ENCODE measurements at regions not wholly inside any gene's neighbourhood (a gene's known extent, or its start where the extent isn't known, plus 50 kb on each side); places are given as distances from the start of the nearest gene placed in this dataset.

DNA sequence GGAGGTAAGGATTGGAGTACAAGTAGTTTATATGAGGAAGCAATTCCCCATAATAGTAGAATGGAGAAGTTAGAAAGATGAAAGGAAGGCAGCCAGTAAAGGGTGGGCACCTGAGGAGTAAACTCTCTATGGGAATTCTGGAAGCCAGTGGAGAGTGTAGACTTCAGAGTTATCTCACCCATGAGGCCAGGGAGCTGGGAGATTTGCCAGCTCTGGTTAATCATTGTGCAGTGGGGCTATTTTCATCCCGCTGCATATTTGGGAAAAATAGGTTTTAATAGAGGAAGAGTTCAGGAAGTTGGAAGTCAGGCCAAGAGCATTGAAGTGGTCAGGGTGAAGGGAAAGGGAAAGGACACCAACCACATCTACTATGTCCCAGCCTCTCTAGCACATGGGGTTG is 242.3 kb upstream of the BRINP1 start:
- H3K4me1 Mint-ChIP-seq = no peaks in the 10 kb centered on the region
- H3K9me3 Mint-ChIP-seq = peaks cover 10% of the 10 kb centered on the region
- H3K36me3 Mint-ChIP-seq (ENCODE audit: low read depth) = no peaks in the 10 kb centered on the region
- TF ChIP-seq, protein P1, sequence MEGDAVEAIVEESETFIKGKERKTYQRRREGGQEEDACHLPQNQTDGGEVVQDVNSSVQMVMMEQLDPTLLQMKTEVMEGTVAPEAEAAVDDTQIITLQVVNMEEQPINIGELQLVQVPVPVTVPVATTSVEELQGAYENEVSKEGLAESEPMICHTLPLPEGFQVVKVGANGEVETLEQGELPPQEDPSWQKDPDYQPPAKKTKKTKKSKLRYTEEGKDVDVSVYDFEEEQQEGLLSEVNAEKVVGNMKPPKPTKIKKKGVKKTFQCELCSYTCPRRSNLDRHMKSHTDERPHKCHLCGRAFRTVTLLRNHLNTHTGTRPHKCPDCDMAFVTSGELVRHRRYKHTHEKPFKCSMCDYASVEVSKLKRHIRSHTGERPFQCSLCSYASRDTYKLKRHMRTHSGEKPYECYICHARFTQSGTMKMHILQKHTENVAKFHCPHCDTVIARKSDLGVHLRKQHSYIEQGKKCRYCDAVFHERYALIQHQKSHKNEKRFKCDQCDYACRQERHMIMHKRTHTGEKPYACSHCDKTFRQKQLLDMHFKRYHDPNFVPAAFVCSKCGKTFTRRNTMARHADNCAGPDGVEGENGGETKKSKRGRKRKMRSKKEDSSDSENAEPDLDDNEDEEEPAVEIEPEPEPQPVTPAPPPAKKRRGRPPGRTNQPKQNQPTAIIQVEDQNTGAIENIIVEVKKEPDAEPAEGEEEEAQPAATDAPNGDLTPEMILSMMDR (IDR thresholded peaks at IDR 0.05) = no peak
- peaks cover 9% of the 10 kb centered on the region for H3K27me3 Mint-ChIP-seq (ENCODE audit: low read depth, poor library complexity)
- H3K4me3 Mint-ChIP-seq = no peak overlapping the region
- H3K27ac Mint-ChIP-seq = no peak overlapping the region
- DNase-seq = no peak

DNA sequence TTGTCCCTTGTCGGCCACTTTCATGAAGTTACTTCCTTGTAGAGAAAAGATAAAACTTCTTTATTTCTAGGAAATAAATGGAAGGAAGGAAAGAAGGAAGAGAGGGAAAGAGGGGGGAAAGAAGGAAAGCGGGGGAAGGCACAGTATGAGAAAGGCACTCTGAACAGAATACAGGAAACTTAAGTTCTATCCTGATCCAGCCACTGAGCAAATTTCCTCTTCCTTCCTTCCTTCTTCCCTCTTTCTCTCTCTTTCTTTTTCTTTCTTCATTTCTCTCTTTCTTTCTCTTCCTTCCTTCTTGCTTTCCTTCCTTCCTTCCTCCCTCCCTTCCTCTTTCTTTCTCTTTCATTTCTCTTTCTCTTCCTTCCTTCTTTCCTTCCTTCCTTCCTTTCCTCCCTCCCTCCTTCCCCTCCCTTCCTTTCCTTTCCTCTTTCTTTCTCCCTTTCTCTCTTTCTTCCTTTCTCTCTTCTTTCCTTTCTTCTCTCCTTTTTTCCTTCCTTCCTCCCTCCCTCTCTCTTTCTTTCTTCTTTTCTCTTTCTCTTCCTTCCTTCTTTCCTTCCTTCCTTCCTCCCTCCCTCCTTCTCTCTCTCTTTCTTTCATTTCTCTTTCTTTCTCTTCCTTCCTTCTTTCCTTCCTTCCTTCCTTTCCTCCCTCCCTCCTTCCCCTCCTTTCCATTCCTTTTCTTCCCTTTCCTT is 240.2 kb upstream of the BRINP1 start:
- no peak for DNase-seq
- H3K27ac Mint-ChIP-seq = no peak overlapping the region
- no peaks in the 10 kb centered on the region for H3K4me1 Mint-ChIP-seq
- no peak overlapping the region for H3K4me3 Mint-ChIP-seq
- H3K36me3 Mint-ChIP-seq (ENCODE audit: low read depth) = no peaks in the 10 kb centered on the region
- H3K27me3 Mint-ChIP-seq (ENCODE audit: low read depth, poor library complexity) = peaks cover 10% of the 10 kb centered on the region
- TF ChIP-seq, protein P1 (IDR thresholded peaks at IDR 0.05) = no peak
- H3K9me3 Mint-ChIP-seq = peaks cover 21% of the 10 kb centered on the region

DNA sequence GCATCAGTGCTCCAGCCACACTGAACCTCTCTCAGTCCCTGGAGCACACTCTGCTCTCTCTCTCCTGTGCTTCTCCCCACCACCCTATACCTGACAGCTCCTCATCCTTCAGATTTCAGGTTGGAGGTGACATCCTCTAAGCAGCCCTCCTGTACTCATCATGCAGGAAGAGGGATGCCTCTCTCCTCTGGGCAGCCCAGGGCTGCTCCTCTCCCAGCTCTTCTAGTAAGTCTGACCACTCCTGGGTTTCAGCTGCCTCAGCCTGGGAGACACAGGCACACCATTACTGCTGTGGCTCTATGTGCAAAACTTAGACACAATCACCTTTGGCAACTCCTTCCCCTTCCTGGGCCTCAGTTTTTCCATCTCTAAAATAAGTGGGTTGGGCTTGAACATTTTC is 232.4 kb upstream of the BRINP1 start:
- H3K27me3 Mint-ChIP-seq (ENCODE audit: low read depth, poor library complexity) = peaks cover 8% of the 10 kb centered on the region
- no peak overlapping the region for H3K27ac Mint-ChIP-seq
- DNase-seq = no peak
- TF ChIP-seq, protein P1 (IDR thresholded peaks at IDR 0.05) = no peak
- peaks cover 12% of the 10 kb centered on the region for H3K9me3 Mint-ChIP-seq
- peaks cover 19% of the 10 kb centered on the region for H3K4me1 Mint-ChIP-seq
- no peak overlapping the region for H3K4me3 Mint-ChIP-seq
- H3K36me3 Mint-ChIP-seq (ENCODE audit: low read depth) = no peaks in the 10 kb centered on the region

DNA sequence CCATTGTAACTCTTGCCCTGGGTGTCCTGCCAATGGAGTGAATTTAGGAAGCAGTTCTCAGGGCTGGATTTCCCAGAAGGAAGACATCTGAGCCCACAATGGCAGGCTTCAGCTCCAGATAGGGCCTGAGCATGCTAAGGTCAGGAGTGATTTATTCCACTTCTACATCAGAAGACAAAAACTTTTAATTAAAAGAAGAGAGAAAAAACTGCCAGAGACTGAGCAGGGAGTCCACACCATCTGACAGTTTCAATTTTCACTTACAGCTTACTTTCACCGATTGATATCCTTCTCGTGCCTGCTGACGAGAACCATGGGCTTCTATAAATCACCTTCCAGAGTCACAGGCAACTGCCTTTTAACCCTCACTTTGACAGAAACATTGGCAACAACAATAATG is 228.3 kb upstream of the BRINP1 start:
- TF ChIP-seq, protein P1 (IDR thresholded peaks at IDR 0.05) = no peak
- no peak for DNase-seq
- Mint-ChIP-seq H3K9me3 (no peaks in the 10 kb centered on the region), H3K4me3 (no peak overlapping the region), H3K36me3 (ENCODE audit: low read depth) (no peaks in the 10 kb centered on the region), H3K27me3 (ENCODE audit: low read depth, poor library complexity) (peaks cover 9% of the 10 kb centered on the region), H3K27ac (no peak overlapping the region), H3K4me1 (peaks cover 19% of the 10 kb centered on the region)

DNA sequence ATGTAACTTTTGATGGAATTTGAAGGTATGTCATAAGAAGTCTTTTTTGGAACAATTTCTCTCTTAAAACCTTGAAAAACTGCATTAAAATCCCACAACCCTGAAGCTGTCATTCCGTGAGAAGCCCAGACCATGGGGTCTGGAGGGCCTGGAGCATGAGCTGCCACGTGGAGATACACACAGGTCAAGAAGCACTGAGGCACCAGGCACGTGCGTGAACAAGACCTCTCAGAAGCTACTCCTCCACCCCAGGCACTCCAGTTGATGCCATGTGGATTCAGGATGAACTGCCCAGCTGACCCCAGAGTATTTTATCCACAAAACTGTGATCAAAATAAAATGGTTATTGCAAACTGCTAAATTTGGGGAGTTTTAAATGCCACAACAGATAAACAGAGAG is 227.5 kb upstream of the BRINP1 start:
- Mint-ChIP-seq H3K9me3 (no peaks in the 10 kb centered on the region), H3K4me1 (peaks cover 19% of the 10 kb centered on the region), H3K36me3 (ENCODE audit: low read depth) (no peaks in the 10 kb centered on the region), H3K27me3 (ENCODE audit: low read depth, poor library complexity) (peaks cover 7% of the 10 kb centered on the region), H3K4me3 (no peak overlapping the region), H3K27ac (peak overlapping the region; percentile 24)
- TF ChIP-seq, protein P1 (IDR thresholded peaks at IDR 0.05) = no peak
- DNase-seq = no peak

Data from nephron progenitor cell (in vitro differentiated cells).